HUES6 (cell line): ENCODE measurements at regions not wholly inside any gene's neighbourhood (a gene's known extent, or its start where the extent isn't known, plus 50 kb on each side); places are given as distances from the start of the nearest gene placed in this dataset.
A peak's percentile ranks its signal among the peaks of the same experiment; 100 is the strongest.

Experiments
- H3K27ac ChIP-seq: 2 replicates; pipeline ENCODE4 v1.7.0; 2013; ENCODE audit warnings: low read depth, mild to moderate bottlenecking, low read length, inconsistent platforms
- H3K27me3 ChIP-seq: 2 replicates; pipeline ENCODE4 v1.6.1; 2013; ENCODE audit warnings: low read length; ENCODE audit not compliant: control insufficient read depth, insufficient read depth
- H3K36me3 ChIP-seq: 2 replicates; pipeline ENCODE4 v1.6.1; 2013; ENCODE audit warnings: low read length; ENCODE audit not compliant: control insufficient read depth, insufficient read depth
- H3K4me1 ChIP-seq: 2 replicates; pipeline ENCODE4 v1.6.1; 2013; ENCODE audit warnings: low read length; ENCODE audit not compliant: control insufficient read depth, insufficient read depth
- H3K4me3 ChIP-seq: 2 replicates; pipeline ENCODE4 v1.5.1; 2013; ENCODE audit warnings: low read depth, low read length
- H3K9ac ChIP-seq: one replicate; pipeline ENCODE4 v1.6.1; 2013; ENCODE audit warnings: mild to moderate bottlenecking, low read length
- H3K9me3 ChIP-seq: 2 replicates; pipeline ENCODE4 v1.6.1; 2013; ENCODE audit warnings: low read depth, low read length; ENCODE audit not compliant: control insufficient read depth, insufficient read depth

DNA sequence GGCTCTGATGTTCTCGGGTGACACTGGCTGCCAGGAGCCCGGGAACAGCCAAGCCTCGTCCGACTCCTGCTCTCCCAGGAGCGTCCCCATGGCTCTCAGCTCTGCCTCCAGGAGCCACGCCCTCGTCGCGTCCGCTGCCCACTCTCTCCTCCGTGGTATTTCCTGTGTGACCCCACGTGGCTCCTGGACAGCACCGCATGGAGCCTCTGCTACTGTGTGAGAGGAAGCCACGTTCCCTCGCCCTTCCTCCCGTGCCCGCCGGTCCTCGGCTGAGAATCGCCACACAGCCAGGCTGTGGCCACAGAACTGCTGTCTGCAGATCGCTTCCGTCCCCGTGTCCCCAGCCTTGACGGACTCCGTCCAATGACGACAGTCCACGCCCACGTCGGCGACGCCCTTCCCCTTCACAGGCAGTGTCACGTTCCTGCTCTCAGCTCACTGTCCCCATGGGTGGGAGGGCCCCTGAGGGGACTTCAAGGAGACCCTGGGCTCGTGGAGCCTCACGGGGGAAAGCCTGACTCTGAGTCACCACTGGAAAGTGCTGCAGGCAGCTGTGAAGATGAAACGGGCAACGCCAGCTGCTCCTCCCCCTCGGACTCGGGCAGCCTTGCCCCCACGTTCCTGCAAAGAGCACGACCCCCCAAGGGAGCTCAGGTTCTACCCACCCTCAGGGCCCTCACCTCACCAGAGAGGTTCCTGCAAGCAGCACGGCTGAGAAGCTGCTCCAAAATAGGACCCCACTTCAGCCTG, 458.5 kb downstream of the BRD1 start:
- peaks cover 10% of the 10 kb centered on the region; the same call in 1 of the 2 replicates for H3K27me3 ChIP-seq
- peak overlapping the region; percentile 28; the same call in 1 of the 2 replicates for H3K4me3 ChIP-seq
- peaks cover 16% of the 10 kb centered on the region; the same call in 1 of the 2 replicates for H3K4me1 ChIP-seq
- no peaks in the 10 kb centered on the region for H3K36me3 ChIP-seq
- no peaks in the 10 kb centered on the region for H3K9me3 ChIP-seq
- H3K27ac ChIP-seq = no peak overlapping the region
- H3K9ac ChIP-seq = no peak overlapping the region

DNA sequence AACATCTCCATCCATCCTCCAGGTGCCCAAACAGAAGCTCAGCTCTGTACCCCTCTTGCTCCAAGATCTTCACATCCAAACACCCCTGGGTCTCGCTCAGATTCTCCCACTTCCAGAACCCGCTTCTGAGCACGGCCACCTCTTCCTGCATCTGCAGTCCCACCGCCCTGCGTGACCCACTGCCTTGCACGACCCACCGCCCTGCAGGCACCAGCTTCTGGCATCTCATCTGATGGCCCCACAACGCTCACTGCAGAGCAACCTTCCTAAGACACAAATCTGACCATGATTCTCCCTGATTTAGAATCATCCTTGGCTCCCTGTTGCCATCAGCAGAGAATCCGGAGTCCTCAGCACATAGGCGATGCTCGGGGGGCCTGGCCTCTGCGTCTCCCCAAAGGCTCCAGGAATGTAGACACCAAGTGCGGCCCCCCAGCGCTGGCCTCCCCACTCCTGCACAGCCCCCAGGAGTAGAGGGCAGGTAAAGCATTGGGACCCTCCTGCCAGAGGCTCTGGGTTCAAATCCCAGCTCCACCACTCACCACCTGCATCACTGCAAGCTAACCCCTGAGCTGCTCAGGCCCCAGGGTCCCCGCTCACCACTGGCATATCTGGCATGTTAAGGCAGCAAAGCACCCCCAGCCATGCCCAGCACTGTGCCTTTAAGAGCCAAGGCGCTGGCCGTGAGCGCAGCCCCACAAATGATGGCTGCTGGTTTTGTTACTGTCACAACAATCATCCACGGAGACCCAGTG, 459.3 kb downstream of the BRD1 start:
- no peaks in the 10 kb centered on the region for H3K36me3 ChIP-seq
- H3K9ac ChIP-seq = no peak overlapping the region
- H3K4me1 ChIP-seq = peaks cover 16% of the 10 kb centered on the region; the same call in 1 of the 2 replicates
- no peak overlapping the region; the same call in 1 of the 2 replicates for H3K4me3 ChIP-seq
- 0 out of 2 replicates have a peak, but pooled peaks cover 4% of the 10 kb centered on the region for H3K9me3 ChIP-seq
- H3K27me3 ChIP-seq = peaks cover 10% of the 10 kb centered on the region; the same call in 1 of the 2 replicates
- no peak overlapping the region for H3K27ac ChIP-seq

DNA sequence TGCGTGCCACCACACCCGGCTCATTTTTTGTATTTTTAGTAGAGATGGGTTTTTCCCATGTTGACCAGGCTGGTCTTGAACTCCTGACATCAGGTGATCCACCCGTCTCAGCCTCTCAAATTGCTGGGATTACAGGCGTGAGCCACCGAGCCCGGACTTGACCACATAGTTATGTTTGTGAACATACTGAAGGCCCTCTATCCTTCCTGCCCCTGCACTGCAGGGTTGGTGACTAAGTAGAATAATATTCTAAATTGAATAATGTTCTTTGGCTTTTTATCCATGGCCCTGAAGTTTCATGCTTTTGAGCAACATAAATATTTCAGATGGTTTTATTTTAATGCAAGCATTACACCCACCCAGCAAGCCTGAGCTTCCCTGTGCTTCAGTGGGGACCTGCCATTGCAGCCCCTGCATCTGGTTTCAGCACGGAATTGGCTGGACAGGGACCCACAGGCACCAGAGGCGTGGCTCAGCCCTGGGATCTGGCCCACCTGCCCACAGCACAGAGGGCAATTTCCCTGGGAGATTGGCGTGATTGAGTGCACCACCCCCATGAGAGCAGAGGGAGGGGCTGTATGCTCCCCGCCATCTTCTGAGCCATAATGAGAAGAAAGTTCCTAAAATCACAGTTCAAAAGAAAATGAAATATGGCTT, 460.5 kb downstream of the BRD1 start:
- Histone ChIP-seq H3K27ac (no peak overlapping the region), H3K9me3 (0 out of 2 replicates have a peak, but pooled peaks cover 4% of the 10 kb centered on the region), H3K4me3 (no peak overlapping the region), H3K36me3 (no peaks in the 10 kb centered on the region), H3K27me3 (peaks cover 10% of the 10 kb centered on the region; the same call in 1 of the 2 replicates), H3K9ac (no peak overlapping the region), H3K4me1 (peaks cover 6% of the 10 kb centered on the region; the same call in 1 of the 2 replicates)

DNA sequence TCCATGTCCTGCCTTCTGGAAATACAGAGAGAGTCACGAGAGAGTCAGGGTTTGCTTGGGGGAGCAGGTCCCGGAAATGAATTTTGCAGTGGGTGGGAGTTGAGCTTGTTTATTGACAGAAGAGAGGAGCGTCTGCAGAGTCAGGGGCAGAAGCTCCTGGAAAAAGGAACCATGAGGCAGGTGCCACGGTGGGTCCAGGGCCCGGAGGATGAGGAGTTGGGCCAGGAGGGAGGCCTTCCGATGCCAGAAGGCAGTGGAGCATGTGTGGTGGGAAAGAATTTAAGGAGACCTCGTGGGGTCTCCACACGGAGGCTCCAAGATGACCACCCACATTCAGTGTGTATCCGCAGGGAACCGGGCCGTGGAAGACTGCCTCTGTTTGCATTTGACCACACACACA, 461.2 kb downstream of the BRD1 start:
- Histone ChIP-seq H3K27ac (no peak overlapping the region), H3K36me3 (no peaks in the 10 kb centered on the region), H3K4me1 (peaks cover 6% of the 10 kb centered on the region; the same call in 1 of the 2 replicates), H3K9me3 (0 out of 2 replicates have a peak, but pooled peaks cover 4% of the 10 kb centered on the region), H3K27me3 (peaks cover 10% of the 10 kb centered on the region; the same call in 1 of the 2 replicates), H3K9ac (no peak overlapping the region), H3K4me3 (no peak overlapping the region)

DNA sequence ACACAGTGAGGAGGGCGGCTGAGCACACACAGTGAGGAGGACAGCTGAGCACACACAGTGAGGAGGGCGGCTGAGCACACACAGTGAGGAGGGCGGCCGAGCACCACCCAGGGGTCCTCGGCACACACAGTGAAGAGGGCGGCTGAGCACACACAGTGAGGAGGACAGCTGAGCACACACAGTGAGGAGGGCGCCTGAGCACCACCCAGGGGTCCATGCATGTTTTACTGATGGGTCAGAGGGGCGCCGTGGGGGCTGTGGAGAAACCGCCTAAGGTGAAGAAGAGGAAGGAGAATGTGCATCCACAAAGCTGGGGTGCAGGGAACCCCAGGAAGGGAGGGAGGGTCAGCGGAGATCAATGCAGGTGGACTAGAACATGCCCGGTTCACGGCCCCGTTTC, 461.8 kb downstream of the BRD1 start:
- no peaks in the 10 kb centered on the region for H3K36me3 ChIP-seq
- H3K9ac ChIP-seq = no peak overlapping the region
- H3K9me3 ChIP-seq = 0 out of 2 replicates have a peak, but pooled peaks cover 4% of the 10 kb centered on the region
- H3K27me3 ChIP-seq = peaks cover 10% of the 10 kb centered on the region; the same call in 1 of the 2 replicates
- no peak overlapping the region for H3K4me3 ChIP-seq
- H3K27ac ChIP-seq = no peak overlapping the region
- H3K4me1 ChIP-seq = peaks cover 6% of the 10 kb centered on the region; the same call in 1 of the 2 replicates

DNA sequence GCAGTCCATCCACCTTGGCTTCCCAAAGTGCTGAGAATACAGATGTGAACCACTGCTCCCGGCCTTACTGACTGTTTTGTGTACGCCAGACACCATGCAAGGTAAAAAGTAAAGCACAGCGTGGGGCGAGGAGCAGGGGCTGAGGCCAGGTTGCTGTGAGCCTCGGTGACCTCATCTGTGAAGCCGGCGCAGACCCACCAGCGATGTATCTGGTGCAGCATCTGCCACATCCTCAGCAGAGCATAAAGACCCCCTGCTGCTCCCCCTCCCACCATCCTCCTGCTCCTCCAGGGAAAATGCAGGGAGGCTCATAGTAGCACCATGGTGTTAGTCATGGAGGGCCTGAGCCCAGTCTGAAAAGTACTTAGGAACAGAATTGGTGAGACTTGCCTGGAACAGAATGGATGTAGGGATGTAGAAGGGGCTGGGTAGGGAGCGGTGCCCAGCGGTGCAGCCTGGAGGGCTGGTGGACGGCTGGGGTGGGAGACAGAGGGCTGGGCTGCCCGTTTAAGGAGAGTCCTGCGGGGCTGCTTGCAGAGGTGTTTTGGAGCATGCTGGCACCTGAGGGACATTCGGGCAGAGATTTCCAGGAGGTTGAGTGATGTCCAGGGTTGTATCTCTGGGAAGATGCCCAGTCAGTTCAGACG, 462.4 kb downstream of the BRD1 start:
- Histone ChIP-seq H3K9ac (no peak overlapping the region), H3K27me3 (peaks cover 10% of the 10 kb centered on the region; the same call in 1 of the 2 replicates), H3K9me3 (0 out of 2 replicates have a peak, but pooled peaks cover 4% of the 10 kb centered on the region), H3K27ac (no peak overlapping the region), H3K4me1 (peaks cover 6% of the 10 kb centered on the region; the same call in 1 of the 2 replicates), H3K36me3 (no peaks in the 10 kb centered on the region), H3K4me3 (no peak overlapping the region)

DNA sequence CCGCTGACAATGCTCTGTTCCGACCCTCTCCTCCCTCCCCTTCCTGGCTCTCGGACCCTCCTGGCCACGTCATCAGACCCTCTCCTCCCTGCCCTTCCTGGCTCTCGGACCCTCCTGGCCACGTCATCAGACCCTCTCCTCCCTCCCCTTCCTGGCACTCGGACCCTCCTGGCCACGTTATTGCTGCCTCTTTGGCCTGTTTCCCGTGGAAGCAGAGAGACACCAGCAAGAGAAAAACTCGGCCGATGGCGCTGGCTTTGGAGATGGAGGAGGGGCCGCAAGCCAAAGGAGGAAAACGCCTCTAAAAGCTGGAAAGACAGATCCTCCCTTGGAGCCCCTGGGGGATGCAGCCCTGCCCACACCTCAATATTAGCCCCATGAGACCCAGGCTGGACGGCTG, 463.3 kb downstream of the BRD1 start:
- H3K9me3 ChIP-seq = 0 out of 2 replicates have a peak, but pooled peaks cover 4% of the 10 kb centered on the region
- no peak overlapping the region for H3K27ac ChIP-seq
- H3K27me3 ChIP-seq = peaks cover 9% of the 10 kb centered on the region; the same call in 1 of the 2 replicates
- no peak overlapping the region for H3K4me3 ChIP-seq
- H3K4me1 ChIP-seq = peaks cover 6% of the 10 kb centered on the region; the same call in 1 of the 2 replicates
- no peaks in the 10 kb centered on the region for H3K36me3 ChIP-seq
- H3K9ac ChIP-seq = no peak overlapping the region

DNA sequence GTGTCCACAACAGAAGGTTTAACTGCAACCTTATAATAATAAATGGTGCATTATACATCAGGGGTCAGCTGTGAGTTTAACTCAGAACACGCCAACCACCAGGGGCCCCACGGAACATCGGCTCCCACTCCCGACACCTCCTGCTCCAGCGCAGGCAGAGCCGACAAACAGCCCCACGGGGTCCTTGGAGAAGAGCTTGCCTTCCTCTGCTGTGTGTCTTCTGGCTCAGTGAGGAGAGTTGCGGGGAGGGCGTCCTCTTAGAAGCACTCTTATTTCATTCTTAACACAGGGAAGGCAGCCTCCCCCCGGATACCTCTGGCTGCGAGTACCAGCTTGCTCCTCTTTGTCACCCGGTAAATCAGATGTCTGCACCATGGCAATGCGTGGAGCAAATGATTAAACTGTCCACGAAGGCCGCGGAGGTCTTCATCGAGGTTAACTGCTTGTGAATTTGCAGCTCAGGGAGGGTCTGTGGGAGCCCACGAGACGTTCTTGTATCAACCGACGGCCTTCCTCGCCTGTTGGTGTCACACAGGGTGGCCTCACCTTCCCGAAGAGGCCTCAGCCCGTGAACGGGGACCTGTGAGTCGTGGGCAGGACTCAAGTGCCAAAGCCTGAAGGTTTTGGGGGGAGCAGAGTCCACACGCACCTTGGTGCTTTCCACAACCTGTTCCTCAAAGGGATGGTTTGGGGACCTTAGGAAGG, 464.0 kb downstream of the BRD1 start:
- H3K4me3 ChIP-seq = no peak overlapping the region
- H3K27me3 ChIP-seq = peaks cover 2% of the 10 kb centered on the region; the same call in 1 of the 2 replicates
- H3K4me1 ChIP-seq = no peaks in the 10 kb centered on the region
- no peak overlapping the region for H3K27ac ChIP-seq
- 0 out of 2 replicates have a peak, but pooled peaks cover 4% of the 10 kb centered on the region for H3K9me3 ChIP-seq
- H3K9ac ChIP-seq = no peak overlapping the region
- H3K36me3 ChIP-seq = no peaks in the 10 kb centered on the region

DNA sequence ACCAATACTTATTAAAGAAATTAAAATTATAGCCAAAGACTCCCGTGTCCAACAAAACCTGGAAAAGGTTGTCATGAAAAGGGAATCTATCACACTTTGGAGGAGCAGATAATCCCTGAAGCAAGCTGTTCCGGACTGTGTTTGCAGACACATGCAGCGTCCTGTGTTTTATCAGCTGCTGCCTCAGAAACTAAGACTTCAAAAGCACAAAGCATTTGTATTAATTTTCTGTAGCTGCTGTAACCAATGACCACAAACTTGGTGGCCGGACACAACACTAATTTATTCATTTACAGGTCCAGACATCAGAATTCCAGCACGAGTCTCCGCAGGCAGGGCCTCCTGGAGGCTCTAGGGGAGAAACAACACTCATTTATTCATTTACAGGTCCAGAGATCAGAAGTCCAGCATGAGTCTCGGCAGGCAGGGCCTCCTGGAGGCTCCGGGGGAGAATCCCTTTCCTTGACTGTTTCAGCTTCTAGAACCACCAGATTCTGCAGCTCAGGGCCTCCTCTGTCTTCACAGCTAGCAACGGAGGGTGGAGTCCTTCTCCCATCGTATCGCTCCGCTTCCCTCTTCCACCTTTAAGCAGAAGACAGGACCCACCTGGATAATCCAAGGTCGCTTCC, 465.3 kb downstream of the BRD1 start:
- H3K36me3 ChIP-seq = no peaks in the 10 kb centered on the region
- H3K27me3 ChIP-seq = no peaks in the 10 kb centered on the region
- no peaks in the 10 kb centered on the region for H3K4me1 ChIP-seq
- no peak overlapping the region for H3K9ac ChIP-seq
- no peak overlapping the region for H3K4me3 ChIP-seq
- H3K9me3 ChIP-seq = 0 out of 2 replicates have a peak, but pooled peaks cover 4% of the 10 kb centered on the region
- H3K27ac ChIP-seq = no peak overlapping the region
